HL-60 (cell line): ENCODE measurements at regions not wholly inside any gene's neighbourhood (a gene's known extent, or its start where the extent isn't known, plus 50 kb on each side); places are given as distances from the start of the nearest gene placed in this dataset.

ENCODE experiments used
- CTCF ChIP-seq: IDR thresholded peaks from one replicate; pipeline ENCODE4 v1.5.1; 2011; ENCODE audit warnings: low read length, control low read depth, inconsistent platforms; ENCODE audit not compliant: insufficient read depth
- REST ChIP-seq: IDR thresholded peaks from 2 replicates; pipeline ENCODE4 v1.6.1; 2012; ENCODE audit warnings: low read depth; ENCODE audit not compliant: insufficient replicate concordance

DNA sequence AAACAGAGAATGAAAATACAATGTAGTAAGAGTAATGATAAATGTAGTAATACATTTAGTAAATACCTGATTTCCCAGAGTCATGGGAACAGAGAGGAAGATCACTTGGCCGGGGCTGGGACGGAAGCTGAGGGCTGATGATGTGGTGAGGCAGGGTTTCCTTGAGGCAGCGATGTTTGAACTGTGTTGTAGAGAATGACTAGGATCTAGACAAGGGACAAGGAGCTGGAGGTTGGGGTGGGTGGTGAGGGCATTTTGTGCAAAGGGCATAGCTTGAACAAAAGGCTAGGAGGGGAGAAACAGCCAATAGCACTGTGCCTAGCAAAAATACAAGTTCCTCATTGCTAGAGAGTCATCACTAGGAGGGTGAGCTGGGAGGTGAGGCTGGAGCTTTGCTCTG, 64.3 kb upstream of the RAPGEF2 start:
- TF ChIP-seq REST (no peak), CTCF (no peak)
